DND-41 (cell line): ENCODE measurements at regions not wholly inside any gene's neighbourhood (a gene's known extent, or its start where the extent isn't known, plus 50 kb on each side); places are given as distances from the start of the nearest gene placed in this dataset.
A peak's percentile ranks its signal among the peaks of the same experiment; 100 is the strongest.

Experiments
- ATAC-seq: fragments of 200-7000 bp; cut with Tn5 transposase; 3 replicates; pipeline ENCODE4 v1.9.1; 2021; ENCODE audit warnings: low read depth; ENCODE audit not compliant: insufficient read depth
- DNase-seq: peaks from one replicate; pipeline ENCODE4 v3.0.0-alpha.2; 2020
- H2AFZ ChIP-seq: 2 replicates; pipeline ENCODE4 v1.6.0; 2012; ENCODE audit warnings: low read depth, low read length
- H3K27ac ChIP-seq: 2 replicates; pipeline ENCODE4 v1.5.1; 2012; ENCODE audit warnings: low read length, inconsistent platforms
- H3K27me3 ChIP-seq: fragments of 200-600 bp; sonication (generic); 2 replicates; pipeline ENCODE4 v1.6.0; 2012; ENCODE audit warnings: low read length, mild to moderate bottlenecking, inconsistent platforms; ENCODE audit not compliant: insufficient read depth, poor library complexity
- H3K36me3 ChIP-seq: 2 replicates; pipeline ENCODE4 v1.5.1; 2012; ENCODE audit warnings: low read length, inconsistent platforms; ENCODE audit not compliant: insufficient read depth
- H3K4me1 ChIP-seq: 2 replicates; pipeline ENCODE4 v1.5.1; 2012; ENCODE audit warnings: mild to moderate bottlenecking, low read length; ENCODE audit not compliant: insufficient read depth
- H3K4me2 ChIP-seq: 2 replicates; pipeline ENCODE4 v1.6.0; 2012; ENCODE audit warnings: mild to moderate bottlenecking, moderate library complexity, low read length, inconsistent platforms; ENCODE audit not compliant: insufficient read depth
- H3K4me3 ChIP-seq, 2 experiments: fragments of 200-600 bp in 1 of 2; shearing (Covaris generic) in 1 of 2; 2 replicates each; pipeline ENCODE4 v1.5.1; 2012 to 2016; ENCODE audit warnings: inconsistent platforms in 2 of 2, low read length in 2 of 2, mild to moderate bottlenecking in 2 of 2, low read depth in 1 of 2, moderate library complexity in 1 of 2
- H3K79me2 ChIP-seq: 2 replicates; pipeline ENCODE4 v1.6.0; 2012; ENCODE audit warnings: low read length, inconsistent platforms; ENCODE audit not compliant: insufficient read depth
- H3K9ac ChIP-seq: 2 replicates; pipeline ENCODE4 v1.6.0; 2012; ENCODE audit warnings: low read depth, mild to moderate bottlenecking, inconsistent platforms, low read length, moderate library complexity
- H3K9me3 ChIP-seq: 2 replicates; pipeline ENCODE4 v1.5.1; 2012; ENCODE audit warnings: low read length, moderate library complexity, mild to moderate bottlenecking, inconsistent platforms; ENCODE audit not compliant: insufficient read depth, severe bottlenecking
- H4K20me1 ChIP-seq: 2 replicates; pipeline ENCODE4 v1.6.0; 2012; ENCODE audit warnings: low read length; ENCODE audit not compliant: insufficient read depth
- CTCF ChIP-seq: IDR thresholded peaks from 2 replicates; pipeline ENCODE4 v1.5.1; 2012; ENCODE audit warnings: borderline replicate concordance, low read length, moderate library complexity, mild to moderate bottlenecking; ENCODE audit not compliant: poor library complexity, severe bottlenecking; ENCODE audit errors: extremely low read depth
- EZH2 ChIP-seq: IDR thresholded peaks from 3 replicates; pipeline ENCODE4 v1.6.1; 2012; ENCODE audit warnings: borderline replicate concordance, low read depth, mild to moderate bottlenecking, moderate library complexity, low read length, inconsistent platforms; ENCODE audit not compliant: severe bottlenecking

GRCh38 chr10:10791869-10792268 lies 225.8 kb upstream of the CELF2 start:
- Histone ChIP-seq H3K4me2 (no peak overlapping the region), H3K36me3 (no peaks in the 10 kb centered on the region), H3K9ac (no peak overlapping the region), H4K20me1 (no peaks in the 10 kb centered on the region), H3K4me3 (no peak overlapping the region), H3K79me2 (no peaks in the 10 kb centered on the region), H2AFZ (no peak overlapping the region), H3K4me1 (peaks cover 2% of the 10 kb centered on the region; the same call in 1 of the 2 replicates), H3K27ac (no peak overlapping the region), H3K9me3 (no peaks in the 10 kb centered on the region), H3K27me3 (peaks cover 6% of the 10 kb centered on the region)
- TF ChIP-seq CTCF (no peak), EZH2 (no peak)
- ATAC-seq, result no peak
- no peak for DNase-seq

GRCh38 chr10:10792681-10793080 lies 225.0 kb upstream of the CELF2 start:
- Histone ChIP-seq H3K9ac (no peak overlapping the region), H3K4me3 (no peak overlapping the region), H3K27ac (no peak overlapping the region), H2AFZ (no peak overlapping the region), H3K79me2 (no peaks in the 10 kb centered on the region), H3K27me3 (peaks cover 8% of the 10 kb centered on the region), H3K36me3 (no peaks in the 10 kb centered on the region), H4K20me1 (no peaks in the 10 kb centered on the region), H3K4me2 (no peak overlapping the region), H3K4me1 (peaks cover 2% of the 10 kb centered on the region; the same call in 1 of the 2 replicates), H3K9me3 (no peaks in the 10 kb centered on the region)
- DNase-seq (no peak), ATAC-seq (no peak)
- no peak for TF ChIP-seq CTCF
- TF ChIP-seq EZH2, result no peak

- Histone ChIP-seq H3K27me3 (peaks cover 9% of the 10 kb centered on the region), H3K9ac (no peak overlapping the region), H2AFZ (no peak overlapping the region), H3K9me3 (no peaks in the 10 kb centered on the region), H3K4me1 (peaks cover 2% of the 10 kb centered on the region; the same call in 1 of the 2 replicates), H3K36me3 (no peaks in the 10 kb centered on the region), H4K20me1 (no peaks in the 10 kb centered on the region), H3K79me2 (no peaks in the 10 kb centered on the region), H3K4me3 (no peak overlapping the region), H3K4me2 (no peak overlapping the region), H3K27ac (no peak overlapping the region)
- DNase-seq (no peak), ATAC-seq (no peak)
- TF ChIP-seq CTCF (no peak), EZH2 (no peak)
Observed at GRCh38 chr10:10794046-10794445, 223.6 kb upstream of the CELF2 start.

GRCh38 chr10:10794791-10795191 lies 222.9 kb upstream of the CELF2 start:
- Histone ChIP-seq H3K36me3 (no peaks in the 10 kb centered on the region), H3K9ac (no peak overlapping the region), H3K9me3 (no peaks in the 10 kb centered on the region), H4K20me1 (no peaks in the 10 kb centered on the region), H2AFZ (no peak overlapping the region), H3K27ac (no peak overlapping the region), H3K4me2 (no peak overlapping the region), H3K79me2 (no peaks in the 10 kb centered on the region), H3K27me3 (peaks cover 9% of the 10 kb centered on the region), H3K4me1 (peaks cover 2% of the 10 kb centered on the region; the same call in 1 of the 2 replicates), H3K4me3 (no peak overlapping the region)
- ATAC-seq (peak; percentile 45; the same call in 1 of the 3 replicates), DNase-seq (peak; percentile 11)
- no peak for TF ChIP-seq EZH2
